H9 (cell line): ENCODE measurements at regions not wholly inside any gene's neighbourhood (a gene's known extent, or its start where the extent isn't known, plus 50 kb on each side); places are given as distances from the start of the nearest gene placed in this dataset.

ENCODE experiments used
- DNase-seq: peaks from one replicate; pipeline ENCODE4 v3.0.0-alpha.2; 2017
- H2AFZ ChIP-seq: one replicate; pipeline ENCODE4 v1.6.1; 2013; ENCODE audit warnings: mild to moderate bottlenecking, low read length, control low read depth, moderate library complexity
- H2AK5ac ChIP-seq: 2 replicates; pipeline ENCODE4 v1.6.1; 2013; ENCODE audit warnings: low read length, control low read depth, mixed read lengths; ENCODE audit not compliant: insufficient read length
- H2BK120ac ChIP-seq: one replicate; pipeline ENCODE4 v1.6.1; 2013; ENCODE audit warnings: low read depth, mild to moderate bottlenecking, low read length, control low read depth, inconsistent platforms; ENCODE audit not compliant: poor library complexity, severe bottlenecking
- H2BK12ac ChIP-seq: 2 replicates; pipeline ENCODE4 v1.6.1; 2013; ENCODE audit warnings: low read length, control low read depth, mixed read lengths, low read depth; ENCODE audit not compliant: insufficient read length
- H2BK15ac ChIP-seq: 2 replicates; pipeline ENCODE4 v1.6.1; 2013; ENCODE audit warnings: low read depth, low read length, control low read depth
- H2BK20ac ChIP-seq: one replicate; pipeline ENCODE4 v1.6.1; 2013; ENCODE audit warnings: low read depth, mild to moderate bottlenecking, low read length, control low read depth, inconsistent platforms; ENCODE audit not compliant: poor library complexity, severe bottlenecking
- H2BK5ac ChIP-seq: 2 replicates; pipeline ENCODE4 v1.6.1; 2013; ENCODE audit warnings: low read length, control low read depth, mixed read lengths; ENCODE audit not compliant: insufficient read length
- H3K14ac ChIP-seq: 2 replicates; pipeline ENCODE4 v1.6.1; 2013; ENCODE audit warnings: low read length, control low read depth; ENCODE audit not compliant: insufficient read depth
- H3K18ac ChIP-seq: 2 replicates; pipeline ENCODE4 v1.6.1; 2013; ENCODE audit warnings: low read depth, mild to moderate bottlenecking, mixed read lengths, low read length, control low read depth; ENCODE audit not compliant: insufficient read length
- H3K23ac ChIP-seq: 2 replicates; pipeline ENCODE4 v1.6.1; 2013; ENCODE audit warnings: low read length, control low read depth, mixed read lengths, low read depth; ENCODE audit not compliant: insufficient read length
- H3K23me2 ChIP-seq: 2 replicates; pipeline ENCODE4 v1.6.1; 2013; ENCODE audit warnings: low read depth, mild to moderate bottlenecking, mixed read lengths, low read length, control low read depth; ENCODE audit not compliant: insufficient read length, poor library complexity, severe bottlenecking
- H3K27ac ChIP-seq: 2 replicates; pipeline ENCODE4 v1.5.1; 2013; ENCODE audit warnings: low read length, control low read depth, mixed read lengths, low read depth; ENCODE audit not compliant: insufficient read length
- H3K27me3 ChIP-seq: 2 replicates; pipeline ENCODE4 v1.6.1; 2013; ENCODE audit warnings: low read length, control low read depth, inconsistent platforms; ENCODE audit not compliant: insufficient read depth
- H3K4ac ChIP-seq: 2 replicates; pipeline ENCODE4 v1.6.1; 2013; ENCODE audit warnings: low read depth, mild to moderate bottlenecking, control low read depth, inconsistent platforms, low read length, moderate library complexity
- H3K4me1 ChIP-seq: 2 replicates; pipeline ENCODE4 v1.6.1; 2013; ENCODE audit warnings: low read length, control low read depth, inconsistent platforms; ENCODE audit not compliant: insufficient read depth
- H3K4me2 ChIP-seq: 2 replicates; pipeline ENCODE4 v1.6.1; 2013; ENCODE audit warnings: low read length, control low read depth, mixed read lengths; ENCODE audit not compliant: insufficient read length, insufficient read depth
- H3K56ac ChIP-seq: 2 replicates; pipeline ENCODE4 v1.6.1; 2013; ENCODE audit warnings: low read depth, mild to moderate bottlenecking, mixed read lengths, low read length, control low read depth; ENCODE audit not compliant: insufficient read length
- H3K79me1 ChIP-seq: 2 replicates; pipeline ENCODE4 v1.6.1; 2013; ENCODE audit warnings: low read depth, mild to moderate bottlenecking, moderate library complexity, low read length, control low read depth, inconsistent platforms; ENCODE audit not compliant: insufficient read depth, poor library complexity, severe bottlenecking
- H3K79me2 ChIP-seq: 2 replicates; pipeline ENCODE4 v1.6.1; 2013; ENCODE audit warnings: low read length, control low read depth, inconsistent platforms; ENCODE audit not compliant: insufficient read depth
- H3K9ac ChIP-seq: 2 replicates; pipeline ENCODE4 v1.6.1; 2013; ENCODE audit warnings: low read length, control low read depth, mixed read lengths; ENCODE audit not compliant: insufficient read length; ENCODE audit errors: extremely low read depth
- H3K9me3 ChIP-seq: one replicate; pipeline ENCODE4 v1.6.1; 2013; ENCODE audit warnings: low read depth, low read length, inconsistent platforms; ENCODE audit not compliant: control insufficient read depth
- H3T11ph ChIP-seq: one replicate; pipeline ENCODE4 v1.6.1; 2013; ENCODE audit warnings: mild to moderate bottlenecking, low read length, control low read depth, inconsistent platforms
- H4K20me1 ChIP-seq: one replicate; pipeline ENCODE4 v1.6.1; 2013; ENCODE audit not compliant: control insufficient read depth, insufficient read length, insufficient read depth
- H4K5ac ChIP-seq: 2 replicates; pipeline ENCODE4 v1.6.1; 2013; ENCODE audit warnings: low read depth, mild to moderate bottlenecking, mixed read lengths, low read length, control low read depth; ENCODE audit not compliant: insufficient read length
- H4K8ac ChIP-seq: replicated peaks from 2 replicates; pipeline ENCODE4 v1.6.1; 2013; ENCODE audit warnings: low read length, control low read depth, mixed read lengths, low read depth; ENCODE audit not compliant: insufficient read length
- H4K91ac ChIP-seq: 2 replicates; pipeline ENCODE4 v1.6.1; 2013; ENCODE audit warnings: low read depth, mild to moderate bottlenecking, moderate library complexity, mixed read lengths, low read length, control low read depth; ENCODE audit not compliant: insufficient read length
- H3K27ac Mint-ChIP-seq, 3 experiments: 2 replicates in 2 of 3; 3 replicates in 1 of 3; pipeline ENCODE4 v1.8.0; 2020 to 2021; ENCODE audit warnings: mixed read lengths in 3 of 3, mild to moderate bottlenecking in 1 of 3, moderate library complexity in 1 of 3
- H3K27me3 Mint-ChIP-seq: 2 replicates; pipeline ENCODE4 v1.8.0; 2021; ENCODE audit warnings: low read depth, mild to moderate bottlenecking, moderate library complexity, mixed read lengths
- H3K36me3 Mint-ChIP-seq, 3 experiments: 2 replicates in 2 of 3; 3 replicates in 1 of 3; pipeline ENCODE4 v1.8.0; 2020 to 2021; ENCODE audit warnings: low read depth in 3 of 3, mixed read lengths in 3 of 3; ENCODE audit not compliant: insufficient read depth in 1 of 3
- H3K4me1 Mint-ChIP-seq, 2 experiments: 2 replicates each; pipeline ENCODE4 v1.8.0; 2020; ENCODE audit warnings: mixed read lengths in 2 of 2
- H3K4me3 Mint-ChIP-seq, 2 experiments: 2 replicates in 1 of 2; 3 replicates in 1 of 2; pipeline ENCODE4 v1.8.0; 2020 to 2021; ENCODE audit warnings: mild to moderate bottlenecking in 2 of 2, mixed read lengths in 2 of 2, moderate library complexity in 1 of 2
- H3K9me3 Mint-ChIP-seq, 2 experiments: 2 replicates in 1 of 2; 3 replicates in 1 of 2; pipeline ENCODE4 v1.8.0; 2020; ENCODE audit warnings: mild to moderate bottlenecking in 2 of 2, mixed read lengths in 2 of 2, moderate library complexity in 1 of 2
- CTCF ChIP-seq: fragments of 200-600 bp; sonication (generic); conservative IDR thresholded peaks from 3 replicates; pipeline ENCODE4 v1.8.0; 2021; ENCODE audit warnings: antibody characterized with exemption, mild to moderate bottlenecking
- WGBS: extraction: QIAGEN DNeasy Blood & Tissue Kit; methylation state at CpG from one replicate; pipeline ENCODE4 v1.1.7; 2013; ENCODE audit warnings: missing lambda C conversion rate, low lambda C conversion rate, mixed read lengths; ENCODE audit not compliant: insufficient read length; ENCODE audit errors: extremely low coverage; 5-methylcytosine and 5-hydroxymethylcytosine counted together

GRCh38 chr10:78307576-78307975, 273.9 kb downstream of the RPS24 start:
- Histone ChIP-seq H3K23me2 (no peaks in the 10 kb centered on the region), H2BK15ac (no peak overlapping the region), H2BK5ac (no peak overlapping the region), H3K18ac (no peak overlapping the region), H4K5ac (no peak overlapping the region), H3K4me2 (no peak overlapping the region), H3K56ac (no peak overlapping the region), H2AK5ac (no peak overlapping the region), H2BK120ac (no peak overlapping the region), H2BK20ac (no peak overlapping the region), H4K91ac (no peak overlapping the region), H4K8ac (no peak overlapping the region), H2BK12ac (no peak overlapping the region), H3K9ac (no peak overlapping the region), H3K79me1 (no peaks in the 10 kb centered on the region), H3K14ac (no peak overlapping the region), H3K23ac (no peak overlapping the region), H3K9me3 (no peaks in the 10 kb centered on the region), H3K4me1 (peaks cover under 1% of the 10 kb centered on the region; the same call in 1 of the 2 replicates), H3T11ph (no peak overlapping the region), H3K27ac (no peak overlapping the region), H3K4ac (no peak overlapping the region), H4K20me1 (no peaks in the 10 kb centered on the region), H2AFZ (no peak overlapping the region), H3K79me2 (0 out of 2 replicates have a peak, but pooled peaks cover 2% of the 10 kb centered on the region), H3K27me3 (no peaks in the 10 kb centered on the region)
- Mint-ChIP-seq H3K27me3 (peaks cover 14% of the 10 kb centered on the region), H3K4me3 (no peak overlapping the region), H3K9me3 (no peaks in the 10 kb centered on the region), H3K27ac (no peak overlapping the region), H3K4me1 (peaks cover 25 to 29% of the 10 kb centered on the region in 2 experiments), H3K36me3 (no peaks in the 10 kb centered on the region)
- no CpG with 5 or more reads among the region's 1 CpG for WGBS
- no peak for TF ChIP-seq CTCF
- DNase-seq, result no peak
